HG03159 (cell line): ENCODE measurements at regions not wholly inside any gene's neighbourhood (a gene's known extent, or its start where the extent isn't known, plus 50 kb on each side); places are given as distances from the start of the nearest gene placed in this dataset.
"Not testable (repeated sequence)": the region's sequence is repeated elsewhere in the genome, so short reads cannot be mapped to it uniquely, and the experiment has no call there.

Experiments used
- ATAC-seq: cut with Tn5 transposase; IDR thresholded peaks from one replicate; pipeline ENCODE4 v1.9.1; 2021; ENCODE audit warnings: mild to moderate bottlenecking, moderate library complexity; ENCODE audit not compliant: unreplicated experiment

DNA sequence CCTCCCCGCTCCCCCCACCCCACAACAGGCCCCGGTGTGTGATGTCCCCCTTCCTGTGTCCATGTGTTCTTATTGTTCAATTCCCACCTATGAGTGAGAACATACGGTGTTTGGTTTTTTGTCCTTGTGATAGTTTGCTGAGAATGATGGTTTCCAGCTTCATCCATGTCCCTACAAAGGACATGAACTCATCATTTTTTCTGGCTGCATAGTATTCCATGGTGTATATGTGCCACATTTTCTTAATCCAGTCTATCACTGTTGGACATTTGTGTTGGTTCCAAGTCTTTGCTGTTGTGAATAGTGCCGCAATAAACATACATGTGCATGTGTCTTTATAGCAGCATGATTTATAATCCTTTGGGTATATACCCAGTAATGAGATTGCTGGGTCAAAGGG, 104.3 kb downstream of the MTPN start:
- not testable (repeated sequence) for ATAC-seq

DNA sequence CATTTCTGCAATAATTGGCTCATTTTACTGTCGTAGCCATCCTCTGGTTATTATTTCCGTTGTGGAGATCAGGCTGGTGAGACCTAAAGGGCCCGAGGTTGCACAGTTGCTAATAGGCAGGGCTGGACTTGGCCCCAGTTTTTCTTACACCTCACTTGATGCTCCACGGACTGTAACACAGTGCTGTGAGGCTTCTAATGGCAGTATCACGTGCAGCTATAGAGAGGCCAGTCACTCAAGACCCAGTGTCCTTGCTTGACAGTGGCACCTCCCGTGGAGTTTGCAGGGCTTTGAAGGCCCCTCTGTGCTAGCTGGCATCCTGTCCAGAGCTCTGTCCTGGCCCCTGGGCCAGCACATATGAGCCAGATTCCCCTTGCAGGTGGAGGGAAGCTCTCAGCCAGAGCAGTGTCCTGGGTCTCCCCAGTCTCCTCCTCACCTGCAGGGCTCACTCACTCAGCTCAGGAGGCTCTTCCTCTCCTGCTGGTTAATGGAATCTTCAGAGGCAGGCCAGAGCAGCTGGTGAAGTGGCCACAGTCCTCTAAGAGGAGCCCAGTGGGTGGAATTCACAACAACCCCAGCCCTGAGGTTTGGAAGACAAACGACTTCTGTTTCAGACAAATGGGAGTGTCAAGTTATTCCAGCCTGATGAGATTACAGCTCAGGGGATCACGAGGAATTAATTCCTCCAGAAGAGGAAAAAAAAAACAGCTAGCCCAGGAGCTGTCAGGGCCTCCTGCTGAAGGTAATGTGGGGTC, 114.2 kb upstream of the FAM180A start:
- no peak for ATAC-seq

DNA sequence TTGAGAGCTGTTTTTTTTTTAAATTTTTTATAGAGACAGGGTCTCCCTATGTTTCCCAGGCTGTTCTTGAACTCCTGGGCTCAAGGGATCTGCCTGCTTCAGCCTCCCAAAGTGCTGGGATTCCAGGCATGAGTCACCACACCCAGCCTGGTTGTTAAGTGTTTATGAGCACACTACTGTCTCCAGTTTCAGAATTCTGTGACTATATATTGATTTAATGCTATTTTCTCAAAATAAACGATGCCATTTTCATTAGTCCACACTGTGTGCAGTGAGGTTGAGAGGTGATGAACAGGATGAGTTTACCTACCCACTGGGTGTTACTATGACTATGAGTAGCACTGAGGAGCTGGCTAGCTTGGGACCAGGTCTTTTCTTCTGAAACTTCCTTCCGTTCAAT, 110.9 kb upstream of the FAM180A start:
- no peak for ATAC-seq

DNA sequence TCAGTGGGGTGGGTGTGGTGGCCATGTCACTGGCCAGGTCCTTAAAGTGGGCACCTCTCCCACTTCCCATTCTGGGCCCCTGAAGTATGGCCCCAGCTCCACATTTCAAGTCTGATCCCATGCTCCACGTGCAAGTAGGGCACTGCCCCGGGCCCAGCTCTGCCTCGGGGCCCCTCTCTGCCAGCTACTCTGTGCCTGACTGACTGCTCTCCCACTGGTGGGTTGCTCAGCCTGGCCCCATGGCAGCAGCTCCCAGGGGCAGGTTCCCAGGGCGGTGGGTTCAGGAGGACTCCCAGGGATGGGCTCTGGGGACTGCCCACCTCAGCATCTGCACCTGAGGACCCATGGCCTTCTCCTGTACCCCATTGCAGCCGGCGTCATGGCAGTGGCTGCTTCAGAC, 110.2 kb upstream of the FAM180A start:
- no peak for ATAC-seq

DNA sequence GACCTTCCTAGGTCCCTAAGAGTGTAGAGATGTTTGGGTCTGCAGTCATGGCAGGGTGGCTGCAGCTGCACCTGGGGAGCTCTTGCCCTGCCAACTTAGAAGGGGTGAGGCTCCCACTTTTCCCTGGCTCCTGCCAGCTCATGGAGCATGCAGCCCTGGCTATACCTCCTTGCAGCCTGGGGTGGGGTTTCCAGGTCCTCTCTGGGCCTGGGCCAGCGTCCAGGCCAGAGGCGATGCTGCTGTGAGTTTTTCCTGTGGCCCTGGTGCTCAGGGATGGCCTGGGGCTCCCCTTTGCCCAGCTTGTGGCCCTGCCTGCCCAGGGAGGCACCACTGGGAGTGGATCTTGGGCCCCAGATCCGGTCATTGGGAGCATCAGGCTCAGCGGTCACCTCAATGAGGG, 109.8 kb upstream of the FAM180A start:
- ATAC-seq = no peak

DNA sequence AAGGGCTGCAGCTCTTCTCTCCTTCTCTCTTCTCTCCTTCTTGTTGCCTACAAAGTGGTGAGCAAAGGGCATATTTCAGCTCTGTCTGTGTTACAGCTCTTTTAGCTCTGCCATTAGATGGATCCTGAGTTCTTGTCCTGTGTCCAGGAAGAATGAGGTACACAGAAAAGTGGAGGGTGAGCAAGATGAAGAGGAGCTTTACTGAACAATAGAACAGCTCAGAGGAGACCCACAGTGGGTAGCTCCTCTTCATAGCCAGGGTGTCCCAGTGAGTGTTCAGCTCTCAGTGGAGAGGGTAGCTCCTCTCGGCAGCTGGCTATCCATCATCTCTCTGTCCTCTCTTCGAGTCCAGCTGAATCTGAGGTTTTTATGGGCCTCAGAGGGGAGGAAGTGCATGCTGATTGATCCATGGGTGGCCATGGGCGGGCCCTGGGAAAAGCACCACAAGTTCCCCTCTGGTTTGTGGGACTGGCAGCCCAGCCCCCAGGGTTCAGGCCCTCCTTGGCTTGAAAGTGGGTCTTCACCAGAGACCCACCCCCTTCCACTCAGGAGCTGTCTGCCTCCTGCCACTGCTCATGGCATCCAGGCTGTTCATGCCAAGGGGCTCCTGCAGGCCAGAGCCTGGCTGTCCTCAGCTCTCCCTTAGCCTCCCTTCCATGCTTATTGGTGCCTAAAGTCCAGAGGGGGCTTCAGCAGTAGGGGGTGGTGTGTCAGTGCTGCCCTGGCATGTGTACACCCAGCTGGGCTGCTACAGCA, 109.1 kb upstream of the FAM180A start:
- ATAC-seq = no peak

DNA sequence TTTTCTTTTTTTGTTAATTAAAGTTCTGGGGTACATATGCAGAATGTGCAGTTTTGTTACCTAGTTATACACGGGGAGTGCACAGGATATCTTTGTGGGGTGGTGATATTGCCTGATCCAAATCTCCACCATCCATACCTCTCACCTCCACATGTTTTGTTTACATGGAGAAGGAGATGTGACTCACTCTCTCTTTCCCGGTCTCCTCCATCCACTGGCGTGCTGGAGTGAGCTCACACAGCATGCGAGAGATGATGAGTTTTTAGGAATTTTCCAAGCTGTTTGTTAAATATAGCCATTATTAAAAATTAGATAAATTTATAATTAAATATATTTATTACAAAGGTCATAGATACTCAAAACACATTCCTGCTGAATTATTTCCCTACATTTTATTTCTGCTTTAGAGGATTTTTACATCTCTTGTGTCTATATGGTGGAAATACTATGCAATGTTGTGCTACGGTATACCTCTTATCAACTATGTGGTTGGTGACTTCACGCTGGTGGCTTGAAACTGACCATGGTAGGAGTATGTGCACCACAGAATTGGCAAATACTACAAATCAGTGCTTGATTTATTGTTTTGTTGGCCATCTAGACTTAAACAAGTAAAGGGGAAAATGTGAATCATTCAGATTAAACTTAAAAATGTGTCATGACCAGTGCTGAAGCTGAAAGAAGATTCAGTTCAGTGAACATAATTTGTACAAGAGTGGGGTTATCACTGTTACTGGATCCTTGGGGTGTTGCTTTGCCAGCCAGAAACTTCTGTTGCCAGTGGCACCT, 107.9 kb upstream of the FAM180A start:
- no peak for ATAC-seq

DNA sequence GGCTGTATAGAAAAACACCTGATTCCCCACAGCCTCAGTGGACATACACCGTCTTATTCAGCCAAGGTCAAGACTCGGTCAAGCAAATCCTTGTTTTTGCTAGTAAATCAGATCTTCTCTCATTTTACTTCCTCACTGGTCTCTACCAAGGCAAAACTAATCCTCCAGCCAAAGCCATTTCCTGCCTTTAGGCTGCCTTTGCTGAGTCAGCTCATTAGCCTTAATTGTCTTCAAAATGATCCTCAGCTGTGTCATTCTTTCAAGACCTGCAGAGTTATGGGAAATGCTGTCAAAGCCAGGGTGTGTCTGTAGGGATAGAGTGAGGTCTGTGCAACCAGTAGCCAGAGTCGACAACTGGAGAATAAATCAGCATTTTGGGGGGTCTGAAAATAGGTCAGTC, 107.2 kb upstream of the FAM180A start:
- no peak for ATAC-seq

DNA sequence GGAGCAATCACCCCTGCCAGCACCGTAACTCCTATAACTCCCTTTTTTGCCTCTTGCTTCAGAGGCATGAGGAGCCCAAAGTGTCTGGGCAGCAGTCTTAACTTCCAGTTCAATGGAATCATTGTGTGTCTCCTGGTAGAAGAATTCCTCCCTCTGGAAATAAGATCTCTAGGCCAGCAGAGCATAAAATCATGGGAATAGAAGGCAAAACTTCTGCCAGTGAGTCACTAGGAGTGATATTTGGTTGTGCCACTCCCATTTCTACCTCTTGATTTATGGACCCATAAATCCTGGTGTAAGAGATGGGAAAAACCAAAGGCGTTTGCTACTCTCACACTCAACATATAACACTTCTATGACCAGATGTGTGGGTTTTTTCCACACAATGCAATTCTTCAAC, 104.9 kb upstream of the FAM180A start:
- no peak for ATAC-seq

DNA sequence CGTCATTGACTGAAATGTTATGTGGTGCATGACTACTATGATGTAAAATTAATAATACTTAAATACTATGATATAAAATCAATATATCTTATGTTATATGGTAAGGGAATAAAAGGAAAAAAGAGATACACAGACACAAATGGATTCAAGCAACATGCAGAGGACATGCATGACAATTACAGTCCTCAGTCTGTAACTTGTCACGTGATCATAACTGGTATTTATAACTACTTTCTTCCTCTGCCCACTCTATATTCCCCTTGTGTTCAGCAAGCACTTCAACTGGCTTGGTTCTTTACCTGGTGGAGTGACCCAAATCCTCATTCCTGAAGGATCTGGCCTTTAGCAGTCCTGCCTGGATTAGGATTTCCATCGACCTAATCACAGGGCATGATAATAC, 104.4 kb upstream of the FAM180A start:
- no peak for ATAC-seq

DNA sequence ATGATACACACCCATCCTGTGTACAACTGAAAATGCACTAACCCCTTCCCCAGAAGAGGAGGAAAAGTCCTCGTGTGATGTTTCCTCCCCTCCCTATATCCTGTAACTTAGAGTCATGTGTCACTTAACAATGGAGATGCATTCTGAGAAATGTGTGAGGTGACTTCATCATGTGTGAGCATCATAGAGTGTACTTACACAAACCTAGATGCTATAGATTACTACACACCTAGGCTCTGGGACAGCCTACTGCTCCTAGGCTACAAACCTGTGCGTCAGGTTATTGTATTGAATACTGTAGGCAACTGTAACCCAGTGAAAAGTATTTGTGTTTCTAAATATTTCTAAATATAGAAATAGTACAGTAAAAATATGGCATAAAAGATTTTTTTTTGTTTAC, 98.6 kb upstream of the FAM180A start:
- no peak for ATAC-seq

DNA sequence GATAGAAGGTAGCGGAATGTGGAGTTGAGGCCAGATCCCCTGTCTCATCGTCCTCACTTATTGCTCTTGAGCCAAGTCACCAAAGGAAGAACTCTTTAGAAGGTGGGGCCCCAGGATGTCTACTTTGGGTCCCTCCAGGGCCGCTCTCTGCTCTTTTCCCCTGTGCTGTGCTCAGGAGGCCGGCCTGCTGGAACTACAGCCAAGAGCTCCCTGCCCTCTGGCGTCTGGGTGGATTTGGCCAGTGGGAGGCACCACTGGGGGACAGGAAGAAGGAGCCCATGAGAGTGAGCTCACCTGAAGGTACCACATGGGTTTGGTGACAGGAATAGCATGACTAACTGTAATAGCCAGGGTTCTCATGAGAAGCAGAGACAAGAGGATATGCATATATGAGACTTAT, 97.7 kb upstream of the FAM180A start:
- ATAC-seq = no peak

DNA sequence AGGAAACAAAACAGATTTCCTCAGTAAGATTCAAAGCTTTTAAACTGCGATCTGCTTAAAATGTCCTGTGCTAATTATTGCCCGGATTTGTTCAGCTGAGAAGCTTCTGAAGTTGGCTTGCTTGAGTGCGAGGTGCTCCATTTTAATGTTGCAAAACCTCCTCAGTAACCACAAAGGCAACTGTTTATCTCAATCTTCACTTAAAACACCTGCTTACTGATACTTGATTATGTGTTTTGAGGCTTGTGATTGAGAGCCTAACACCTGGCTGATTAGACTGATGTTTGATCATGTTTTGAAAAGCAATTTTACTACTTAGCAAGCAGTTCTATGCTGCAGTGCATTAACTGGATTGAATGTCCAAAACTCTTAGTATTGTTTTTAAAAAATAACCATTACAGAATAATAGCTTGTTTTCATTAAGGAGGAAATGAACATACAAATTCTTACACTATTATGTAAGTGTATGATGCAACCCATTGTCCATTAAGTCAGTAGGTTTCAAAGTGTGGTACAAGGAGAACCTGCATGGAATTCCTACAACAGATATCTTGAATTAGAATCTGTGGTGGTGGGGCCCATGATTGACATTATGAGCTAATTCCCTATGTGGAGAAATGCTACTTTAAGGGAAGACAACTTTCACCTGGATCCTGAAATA, 96.9 kb upstream of the FAM180A start:
- no peak for ATAC-seq

DNA sequence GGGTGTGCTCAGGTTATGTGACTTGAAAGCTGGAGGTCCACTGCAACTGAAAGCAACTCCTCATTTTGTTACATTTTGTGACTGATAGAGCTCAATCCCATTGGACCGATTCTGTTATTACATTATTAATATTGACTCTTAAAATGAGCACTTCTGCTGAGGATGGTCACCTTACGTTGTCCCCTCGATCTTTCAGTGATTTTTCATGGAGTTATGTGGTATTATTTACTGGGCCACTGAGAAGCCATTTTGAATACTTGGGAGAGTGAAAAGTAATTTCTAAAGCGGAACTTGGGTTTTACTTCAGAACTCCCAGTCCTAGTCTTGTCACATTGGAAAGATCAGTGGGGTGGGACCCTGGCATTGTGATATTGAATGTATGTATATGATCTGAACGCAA, 96.3 kb upstream of the FAM180A start:
- no peak for ATAC-seq

DNA sequence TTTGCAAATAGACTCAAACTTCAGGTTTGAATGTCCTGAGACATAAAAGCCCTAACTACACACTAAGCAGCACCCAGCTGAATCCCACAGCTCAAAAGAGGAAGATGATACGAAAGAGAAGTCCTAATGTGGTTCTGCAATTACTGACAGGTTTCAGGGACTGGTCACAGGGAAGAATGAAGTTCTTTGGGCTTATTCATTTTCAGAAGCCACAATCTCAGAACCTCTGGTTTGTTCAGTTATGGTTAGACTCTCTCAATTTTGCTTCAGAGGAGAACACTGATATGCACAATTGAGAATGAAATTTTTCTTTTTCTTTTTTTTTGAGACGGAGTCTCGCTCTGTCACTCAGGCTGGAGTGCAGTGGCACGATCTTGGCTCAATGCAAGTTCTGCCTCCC, 94.6 kb upstream of the FAM180A start:
- peak; percentile 91 for ATAC-seq

DNA sequence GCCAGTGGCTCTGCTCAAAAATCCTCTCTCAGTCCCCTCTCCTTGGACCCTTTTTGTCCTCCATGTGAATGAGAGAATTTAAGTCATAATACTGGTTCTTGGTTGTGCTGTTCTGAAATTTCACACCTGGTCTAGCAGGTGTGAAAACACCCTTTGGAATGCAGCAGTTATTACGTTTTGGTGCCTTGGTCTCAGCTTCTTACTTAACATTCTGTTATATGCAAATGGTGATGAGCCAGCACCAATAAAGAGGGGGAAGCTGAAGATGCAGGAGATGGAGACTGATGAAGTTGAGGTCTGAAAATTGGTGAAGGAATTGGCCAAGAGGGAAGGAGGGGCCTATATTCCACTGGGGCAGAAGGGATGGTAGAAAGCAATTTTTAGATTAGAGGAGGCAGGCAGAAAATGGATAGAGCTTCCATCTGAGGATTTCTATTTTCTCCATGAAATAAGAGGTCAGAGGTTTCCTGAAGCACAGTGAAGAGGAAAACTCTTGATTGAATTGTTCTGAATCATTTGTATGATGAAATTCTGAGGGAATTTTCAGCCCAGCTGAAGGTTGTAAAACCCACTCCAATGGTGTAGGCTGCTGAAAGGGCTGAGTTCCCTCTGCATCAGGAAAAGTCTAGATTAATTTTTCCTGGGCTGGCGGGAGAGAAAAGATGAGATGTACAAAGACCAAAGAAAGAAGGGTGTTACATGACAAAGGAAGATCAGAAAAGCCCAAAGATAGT, 94.0 kb upstream of the FAM180A start:
- ATAC-seq = no peak

DNA sequence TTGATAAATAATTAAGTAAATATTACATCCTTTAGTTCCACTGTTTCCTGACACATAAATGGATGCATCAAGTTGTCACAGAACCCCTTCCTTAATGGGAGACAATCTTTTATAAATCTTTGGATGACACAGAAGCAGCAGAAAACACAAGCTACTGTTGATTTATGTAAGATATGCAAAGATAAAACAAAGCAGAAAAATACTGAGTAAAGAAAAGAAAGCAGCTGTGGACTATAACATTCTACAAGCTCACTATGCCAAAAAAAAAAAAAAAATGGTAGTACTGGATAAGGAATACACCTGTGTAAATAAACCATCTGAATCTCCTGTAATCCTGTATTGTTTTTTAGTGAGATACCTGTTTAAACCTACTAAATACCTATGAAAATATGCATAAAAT, 92.0 kb upstream of the FAM180A start:
- no peak for ATAC-seq

DNA sequence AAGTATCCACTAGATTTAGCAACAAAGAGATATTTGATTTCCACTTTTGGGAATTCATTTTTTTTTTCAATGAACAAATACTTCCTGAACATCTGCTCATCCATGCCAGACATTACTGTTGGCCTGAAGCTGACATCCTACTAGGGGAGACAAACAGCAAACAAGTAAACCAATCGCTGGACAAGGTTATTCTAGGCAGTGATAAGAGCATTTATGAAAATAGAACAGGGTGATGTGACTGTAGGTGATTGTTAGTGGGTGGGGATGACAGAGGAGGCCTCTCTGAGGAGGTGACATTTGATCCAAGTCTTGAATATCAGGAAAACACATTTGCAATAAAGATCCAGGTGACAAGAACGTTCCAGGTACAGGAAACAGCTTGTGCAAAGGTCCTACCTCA, 89.1 kb upstream of the FAM180A start:
- ATAC-seq = no peak

DNA sequence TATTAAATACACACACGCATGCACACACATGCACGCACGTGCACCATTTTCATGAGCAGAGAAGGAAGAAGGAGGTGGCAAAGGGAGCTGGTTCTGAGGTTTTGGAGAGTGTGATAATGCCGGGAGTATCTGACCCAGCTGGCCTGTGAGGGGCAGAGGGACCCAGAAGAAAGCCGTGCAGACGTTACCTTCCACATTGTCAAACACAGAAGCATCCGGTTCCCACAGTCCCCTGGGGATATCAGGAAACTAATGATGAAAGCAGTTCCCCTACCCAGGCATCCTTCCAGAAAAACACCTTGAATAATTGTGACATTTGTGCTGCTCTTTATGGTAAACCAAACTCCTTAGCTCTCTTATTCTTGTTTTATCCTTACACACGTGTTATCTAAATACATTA, 85.7 kb upstream of the FAM180A start:
- no peak for ATAC-seq

DNA sequence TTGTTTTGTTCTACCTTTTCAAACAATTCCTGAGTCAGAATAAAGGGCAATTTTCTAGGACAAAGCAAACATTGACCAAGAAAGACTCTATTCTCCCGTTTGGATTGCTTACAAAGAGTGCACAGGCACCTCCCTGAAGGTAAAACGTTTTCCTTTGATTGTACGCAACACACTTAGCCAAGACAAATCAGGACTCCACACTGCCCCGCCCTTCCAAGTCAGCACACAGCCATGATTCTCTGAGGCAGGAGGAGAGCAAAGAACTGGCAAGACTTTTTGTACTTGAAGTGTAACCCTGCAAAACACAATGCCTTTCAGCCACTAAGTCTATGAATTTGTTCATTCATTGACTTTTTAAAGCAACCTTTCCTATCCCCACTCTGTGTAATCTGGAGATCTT, 85.0 kb upstream of the FAM180A start:
- no peak for ATAC-seq
